ENCODE measurements at regions not wholly inside any gene's neighbourhood (a gene's known extent, or its start where the extent isn't known, plus 50 kb on each side); places are given as distances from the start of the nearest gene placed in this dataset.

GRCh38 chr4:62133101-62133897 lies 933.2 kb downstream of the ADGRL3 start:
- intact Hi-C loops (cut with DNase I) = no loop called here
- DNase-seq = no peak

- no peak for DNase-seq
- intact Hi-C loops (cut with DNase I) = no loop called here
Measured at GRCh38 chr4:62131049-62131448, 930.9 kb downstream of the ADGRL3 start.

GRCh38 chr4:62130637-62131036 lies 930.5 kb downstream of the ADGRL3 start:
- DNase-seq = peak in 2 of 10 donors; percentile 34 to 55
- intact Hi-C loops (cut with DNase I) = no loop called here

- DNase-seq = no peak
- intact Hi-C loops (cut with DNase I) = no loop called here
Measured at GRCh38 chr4:62130230-62130629, 930.1 kb downstream of the ADGRL3 start.

All from posterior cingulate gyrus (tissue), 11 donors.